Calu3 (cell line): ENCODE measurements at regions not wholly inside any gene's neighbourhood (a gene's known extent, or its start where the extent isn't known, plus 50 kb on each side); places are given as distances from the start of the nearest gene placed in this dataset.

Experiments used
- BruUV-seq: library from RNA; stranded (reverse); fragments of 400-500 nt; replicated peaks from 2 replicates; lab custom pipeline; 2021; lab: Mats Ljungman, UMichigan
- CTCF ChIA-PET: fragments of 300-600 bp; sonication (Branson Sonifier 250); formaldehyde crosslinking; loops from one replicate; lab custom pipeline; 2022; ENCODE audit warnings: antibody characterized with exemption; lab: Charles Lee
- DNase-seq: peaks from one replicate; pipeline ENCODE4 v3.0.0; 2022
- H3K27ac Mint-ChIP-seq: one replicate; pipeline ENCODE4 v1.8.0; 2022; ENCODE audit warnings: mixed read lengths; ENCODE audit not compliant: unreplicated experiment
- H3K27me3 Mint-ChIP-seq: one replicate; pipeline ENCODE4 v1.8.0; 2022; ENCODE audit warnings: mixed read lengths; ENCODE audit not compliant: unreplicated experiment
- H3K36me3 Mint-ChIP-seq: one replicate; pipeline ENCODE4 v1.8.0; 2022; ENCODE audit warnings: mild to moderate bottlenecking, moderate library complexity, mixed read lengths; ENCODE audit not compliant: insufficient read depth, unreplicated experiment
- H3K4me1 Mint-ChIP-seq: one replicate; pipeline ENCODE4 v1.8.0; 2022; ENCODE audit warnings: mild to moderate bottlenecking, low read depth, mixed read lengths; ENCODE audit not compliant: unreplicated experiment
- H3K4me3 Mint-ChIP-seq: one replicate; pipeline ENCODE4 v1.8.0; 2022; ENCODE audit warnings: mild to moderate bottlenecking, low read depth, moderate library complexity, mixed read lengths; ENCODE audit not compliant: unreplicated experiment
- H3K9me3 Mint-ChIP-seq: one replicate; pipeline ENCODE4 v1.8.0; 2022; ENCODE audit warnings: low read depth, mixed read lengths; ENCODE audit not compliant: unreplicated experiment
- intact Hi-C: fragments of 100-400 bp; cut with micrococcal nuclease; formaldehyde crosslinking; loops from one replicate; pipeline ENCODE4 v1.10.0; 2022; ENCODE audit not compliant: unreplicated experiment
- TF ChIP-seq, protein P1 (sequence below): fragments of 200-600 bp; IDR thresholded peaks from one replicate; pipeline ENCODE4 v1.8.0; 2022; ENCODE audit warnings: antibody characterized with exemption; ENCODE audit not compliant: unreplicated experiment

DNA sequence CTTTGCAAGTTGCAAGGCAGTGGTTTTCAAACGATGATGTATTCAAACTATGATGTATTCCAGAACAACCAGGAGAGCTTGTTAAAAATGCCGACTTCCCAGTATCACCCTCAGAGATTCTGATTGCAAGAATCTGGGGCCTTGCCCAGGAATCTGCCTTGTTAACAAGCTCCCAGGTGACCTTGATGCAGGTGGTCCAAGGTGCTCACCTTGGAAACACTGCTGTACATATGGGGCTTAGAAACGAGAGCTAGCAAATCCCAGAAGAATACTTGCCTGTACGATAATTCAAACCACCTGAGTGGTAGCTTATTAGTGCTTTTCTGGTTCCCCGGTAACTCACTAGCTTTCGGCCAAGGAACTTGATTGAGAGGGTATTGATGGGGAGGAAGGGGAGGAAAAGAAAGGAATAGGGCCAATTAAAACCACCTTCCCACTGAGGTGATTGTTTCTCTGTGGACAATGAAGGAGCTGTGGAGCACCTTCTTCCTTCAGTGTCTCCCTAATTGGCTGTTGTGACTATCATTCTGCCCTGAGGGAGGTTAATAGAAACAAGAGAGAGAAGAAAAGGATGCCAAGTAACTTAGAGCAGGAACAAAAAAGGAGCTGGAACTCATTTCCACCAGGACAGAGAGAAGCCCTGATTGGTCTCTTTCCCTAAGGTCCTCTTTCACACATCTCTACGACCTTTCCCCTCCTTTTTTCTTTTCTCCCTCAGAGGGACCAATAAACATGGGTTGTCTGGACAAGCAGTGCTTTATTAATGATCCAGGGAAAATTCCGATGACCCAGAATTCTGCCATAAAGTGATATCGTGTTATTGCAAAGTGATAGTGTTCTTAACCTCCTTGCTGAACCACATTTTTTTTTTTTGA is 218.8 kb downstream of the TMEM167A start:
- Mint-ChIP-seq H3K27ac (no peak overlapping the region), H3K4me1 (no peaks in the 10 kb centered on the region), H3K9me3 (peaks cover 3% of the 10 kb centered on the region), H3K27me3 (no peaks in the 10 kb centered on the region), H3K36me3 (no peaks in the 10 kb centered on the region), H3K4me3 (no peak overlapping the region)
- no peak for DNase-seq
- intact Hi-C loops: no loop called here
- TF ChIP-seq, protein P1, sequence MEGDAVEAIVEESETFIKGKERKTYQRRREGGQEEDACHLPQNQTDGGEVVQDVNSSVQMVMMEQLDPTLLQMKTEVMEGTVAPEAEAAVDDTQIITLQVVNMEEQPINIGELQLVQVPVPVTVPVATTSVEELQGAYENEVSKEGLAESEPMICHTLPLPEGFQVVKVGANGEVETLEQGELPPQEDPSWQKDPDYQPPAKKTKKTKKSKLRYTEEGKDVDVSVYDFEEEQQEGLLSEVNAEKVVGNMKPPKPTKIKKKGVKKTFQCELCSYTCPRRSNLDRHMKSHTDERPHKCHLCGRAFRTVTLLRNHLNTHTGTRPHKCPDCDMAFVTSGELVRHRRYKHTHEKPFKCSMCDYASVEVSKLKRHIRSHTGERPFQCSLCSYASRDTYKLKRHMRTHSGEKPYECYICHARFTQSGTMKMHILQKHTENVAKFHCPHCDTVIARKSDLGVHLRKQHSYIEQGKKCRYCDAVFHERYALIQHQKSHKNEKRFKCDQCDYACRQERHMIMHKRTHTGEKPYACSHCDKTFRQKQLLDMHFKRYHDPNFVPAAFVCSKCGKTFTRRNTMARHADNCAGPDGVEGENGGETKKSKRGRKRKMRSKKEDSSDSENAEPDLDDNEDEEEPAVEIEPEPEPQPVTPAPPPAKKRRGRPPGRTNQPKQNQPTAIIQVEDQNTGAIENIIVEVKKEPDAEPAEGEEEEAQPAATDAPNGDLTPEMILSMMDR: no peak
- BruUV-seq: no TSS peak
- CTCF ChIA-PET: no interaction called here

DNA sequence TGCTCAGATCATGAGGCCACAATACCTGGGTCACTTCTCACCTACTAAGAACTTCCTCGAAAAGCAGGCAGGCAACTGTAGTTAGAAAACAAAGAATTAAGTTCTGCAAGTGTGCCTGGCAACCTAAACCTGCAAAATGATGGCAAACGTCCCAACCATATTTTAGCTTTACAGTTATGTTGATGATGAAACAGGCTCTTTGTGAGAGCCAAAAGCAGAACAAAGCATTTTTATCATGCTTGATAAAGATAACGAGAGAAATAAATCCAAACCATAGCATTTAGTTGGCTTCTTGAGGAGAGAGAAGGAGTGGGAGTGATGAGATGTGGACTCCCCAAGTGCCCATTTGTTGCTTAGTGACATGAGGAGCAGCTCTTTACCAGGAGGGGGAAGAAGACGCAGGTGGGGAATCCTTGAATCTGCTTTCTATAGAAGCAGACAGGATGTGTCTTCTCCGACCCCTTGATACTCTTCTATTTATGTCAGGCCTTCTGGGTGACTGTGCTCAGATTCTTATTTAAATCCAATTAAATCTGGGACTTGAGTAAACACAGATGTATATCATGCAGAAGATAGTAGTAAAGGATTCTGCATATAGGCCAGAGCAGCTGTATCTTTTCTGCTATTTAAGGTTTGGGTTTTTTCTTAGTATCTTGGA is 221.2 kb downstream of the TMEM167A start:
- no peaks in the 10 kb centered on the region for H3K36me3 Mint-ChIP-seq
- DNase-seq: no peak
- intact Hi-C loops: no loop called here

DNA sequence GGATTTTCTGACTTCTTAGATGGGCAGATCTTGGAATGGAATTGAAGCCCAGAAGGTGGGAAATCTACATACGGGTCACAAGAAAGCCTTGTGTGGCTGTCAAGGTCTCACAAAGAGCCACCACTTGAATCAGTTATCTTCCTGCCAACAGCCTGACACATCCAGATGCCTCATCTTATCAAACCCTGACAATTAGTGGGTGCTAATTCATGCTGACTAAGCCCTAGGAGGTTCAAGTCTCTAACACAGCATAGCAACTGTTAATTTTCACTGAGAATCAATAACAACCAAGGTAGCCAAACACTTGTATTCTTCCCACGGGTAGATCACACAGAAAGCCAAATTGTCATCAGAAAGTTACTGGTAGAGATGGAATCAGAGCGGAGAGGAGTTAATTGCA is 222.2 kb downstream of the TMEM167A start:
- H3K27ac Mint-ChIP-seq: no peak overlapping the region
- TF ChIP-seq, protein P1: no peak
- no peaks in the 10 kb centered on the region for H3K27me3 Mint-ChIP-seq
- no TSS peak for BruUV-seq
- no peaks in the 10 kb centered on the region for H3K4me1 Mint-ChIP-seq
- CTCF ChIA-PET: no interaction called here
- no peak for DNase-seq
- no peak overlapping the region for H3K4me3 Mint-ChIP-seq
- no peaks in the 10 kb centered on the region for H3K9me3 Mint-ChIP-seq
- no peaks in the 10 kb centered on the region for H3K36me3 Mint-ChIP-seq
- intact Hi-C loops: no loop called here

More for the DNA sequence above, 221.2 kb downstream of the TMEM167A start:
- CTCF ChIA-PET: no interaction called here
- H3K4me3 Mint-ChIP-seq: no peak overlapping the region
- H3K9me3 Mint-ChIP-seq: peaks cover 3% of the 10 kb centered on the region
- no peaks in the 10 kb centered on the region for H3K27me3 Mint-ChIP-seq
- BruUV-seq: no TSS peak
- TF ChIP-seq, protein P1: no peak
- no peaks in the 10 kb centered on the region for H3K4me1 Mint-ChIP-seq
- H3K27ac Mint-ChIP-seq: peak overlapping the region; percentile 46

DNA sequence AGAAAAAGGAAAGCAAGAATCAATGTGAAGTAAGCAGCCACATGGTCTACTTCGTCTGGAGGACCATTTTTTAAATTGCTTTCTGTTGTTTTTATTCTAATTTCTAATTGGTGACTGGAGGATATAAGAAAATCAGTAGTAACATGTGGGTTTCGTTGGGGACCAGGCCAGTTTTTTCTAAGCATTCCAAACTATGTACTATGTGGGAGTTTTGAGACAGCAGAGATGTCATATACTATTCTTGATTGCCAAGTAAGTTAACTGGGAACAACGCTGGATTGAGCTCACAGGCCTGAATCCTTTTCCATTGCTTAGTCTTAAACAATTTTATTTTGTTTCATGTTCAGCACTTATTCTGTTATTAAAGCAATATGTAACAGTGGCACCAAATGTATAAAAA is 225.7 kb downstream of the TMEM167A start:
- no TSS peak for BruUV-seq
- peaks cover 3% of the 10 kb centered on the region for H3K9me3 Mint-ChIP-seq
- H3K27me3 Mint-ChIP-seq: no peaks in the 10 kb centered on the region
- no peak overlapping the region for H3K27ac Mint-ChIP-seq
- H3K4me1 Mint-ChIP-seq: no peaks in the 10 kb centered on the region
- TF ChIP-seq, protein P1: no peak
- intact Hi-C loops: no loop called here
- no peak overlapping the region for H3K4me3 Mint-ChIP-seq
- no peaks in the 10 kb centered on the region for H3K36me3 Mint-ChIP-seq
- CTCF ChIA-PET: no interaction called here
- no peak for DNase-seq
